Colonic mucosa (tissue), 4 donors: ENCODE measurements at regions not wholly inside any gene's neighbourhood (a gene's known extent, or its start where the extent isn't known, plus 50 kb on each side); places are given as distances from the start of the nearest gene placed in this dataset.

Experiments used
- DNase-seq: peaks from one replicate; pipeline ENCODE4 v3.0.0-alpha.2; 2020
- H3K27ac ChIP-seq: fragments of 200-600 bp; one replicate; pipeline ENCODE4 v1.8.0; 2021
- H3K27me3 ChIP-seq: fragments of 200-600 bp; one replicate; pipeline ENCODE4 v1.8.0; 2021
- H3K36me3 ChIP-seq: fragments of 200-600 bp; one replicate; pipeline ENCODE4 v1.8.0; 2021
- H3K4me1 ChIP-seq: fragments of 200-600 bp; one replicate; pipeline ENCODE4 v1.8.0; 2021; ENCODE audit warnings: mild to moderate bottlenecking
- H3K4me3 ChIP-seq: fragments of 200-600 bp; one replicate; pipeline ENCODE4 v1.8.0; 2021
- H3K9ac ChIP-seq, 2 donors: one replicate each; pipeline ENCODE4 v1.7.0; 2013; ENCODE audit warnings: control low read depth in 2 of 2, low read depth in 2 of 2, low read length in 2 of 2
- H3K9me3 ChIP-seq: fragments of 200-600 bp; one replicate; pipeline ENCODE4 v1.8.0; 2021
- intact Hi-C: fragments of 100-400 bp; cut with DNase I; formaldehyde crosslinking; loops from one replicate; pipeline ENCODE4 v1.14.1; 2022
- TF ChIP-seq, protein P1 (sequence below): fragments of 200-600 bp; IDR thresholded peaks from one replicate; pipeline ENCODE4 v1.8.0; 2022; ENCODE audit warnings: antibody characterized with exemption, mild to moderate bottlenecking
- donor health status: healthy.
- donor health status: DM: no; HTN: no; CAD: no.
- donor health status: DM: no; HTN: no; CAD: no.

DNA sequence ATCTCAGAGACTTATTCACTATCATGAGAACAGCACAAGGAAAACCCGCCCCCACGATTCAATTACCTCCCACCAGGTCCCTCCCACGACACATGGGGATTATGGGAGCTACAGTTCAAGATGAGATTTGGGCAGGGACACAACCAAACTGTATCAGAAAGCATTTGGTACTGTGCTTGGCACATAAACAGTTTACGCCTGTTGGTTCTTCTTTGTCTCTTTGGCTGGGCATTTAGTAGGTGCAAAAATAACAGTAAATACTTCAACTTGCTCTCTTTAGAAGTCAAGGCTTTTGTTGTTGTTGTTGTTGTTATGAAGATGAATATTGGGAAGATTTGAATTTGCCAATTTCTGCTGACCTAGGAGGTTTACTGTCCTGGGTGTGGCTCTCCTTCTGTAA lies 175.4 kb upstream of the IGSF21 start:
- no peaks in the 10 kb centered on the region for H3K27me3 ChIP-seq
- no peak for DNase-seq
- intact Hi-C loops = no loop called here

DNA sequence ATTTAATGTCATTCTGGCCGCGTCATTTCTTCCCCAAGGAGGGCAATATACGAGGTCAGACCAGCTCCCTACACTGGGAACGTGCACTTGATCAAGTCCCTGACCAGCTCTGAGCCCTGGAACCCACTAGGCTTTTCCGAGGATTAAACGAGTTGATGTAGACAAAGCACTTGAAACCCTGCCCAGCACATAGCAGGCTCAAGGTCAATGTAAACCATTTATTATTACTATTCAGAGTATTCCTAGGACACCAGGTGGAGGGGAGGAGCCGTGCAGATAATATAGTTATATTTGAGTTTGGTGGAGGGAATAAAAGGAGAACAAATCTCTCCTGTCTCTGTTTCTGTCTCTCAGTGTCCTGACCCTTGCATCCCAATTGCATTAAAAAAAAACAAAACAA lies 174.1 kb upstream of the IGSF21 start:
- no peaks in the 10 kb centered on the region for H3K4me1 ChIP-seq
- no peaks in the 10 kb centered on the region for H3K36me3 ChIP-seq
- H3K4me3 ChIP-seq = no peak overlapping the region
- H3K27me3 ChIP-seq = no peaks in the 10 kb centered on the region
- H3K27ac ChIP-seq = no peak overlapping the region
- DNase-seq = no peak
- intact Hi-C loops = no loop called here
- H3K9me3 ChIP-seq = no peaks in the 10 kb centered on the region
- H3K9ac ChIP-seq = no peak overlapping the region
- TF ChIP-seq, protein P1, sequence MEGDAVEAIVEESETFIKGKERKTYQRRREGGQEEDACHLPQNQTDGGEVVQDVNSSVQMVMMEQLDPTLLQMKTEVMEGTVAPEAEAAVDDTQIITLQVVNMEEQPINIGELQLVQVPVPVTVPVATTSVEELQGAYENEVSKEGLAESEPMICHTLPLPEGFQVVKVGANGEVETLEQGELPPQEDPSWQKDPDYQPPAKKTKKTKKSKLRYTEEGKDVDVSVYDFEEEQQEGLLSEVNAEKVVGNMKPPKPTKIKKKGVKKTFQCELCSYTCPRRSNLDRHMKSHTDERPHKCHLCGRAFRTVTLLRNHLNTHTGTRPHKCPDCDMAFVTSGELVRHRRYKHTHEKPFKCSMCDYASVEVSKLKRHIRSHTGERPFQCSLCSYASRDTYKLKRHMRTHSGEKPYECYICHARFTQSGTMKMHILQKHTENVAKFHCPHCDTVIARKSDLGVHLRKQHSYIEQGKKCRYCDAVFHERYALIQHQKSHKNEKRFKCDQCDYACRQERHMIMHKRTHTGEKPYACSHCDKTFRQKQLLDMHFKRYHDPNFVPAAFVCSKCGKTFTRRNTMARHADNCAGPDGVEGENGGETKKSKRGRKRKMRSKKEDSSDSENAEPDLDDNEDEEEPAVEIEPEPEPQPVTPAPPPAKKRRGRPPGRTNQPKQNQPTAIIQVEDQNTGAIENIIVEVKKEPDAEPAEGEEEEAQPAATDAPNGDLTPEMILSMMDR = no peak

More for the DNA sequence above, 175.4 kb upstream of the IGSF21 start:
- no peaks in the 10 kb centered on the region for H3K9me3 ChIP-seq
- no peaks in the 10 kb centered on the region for H3K4me1 ChIP-seq
- H3K4me3 ChIP-seq = no peak overlapping the region
- H3K36me3 ChIP-seq = no peaks in the 10 kb centered on the region
- TF ChIP-seq, protein P1 = no peak
- H3K27ac ChIP-seq = no peak overlapping the region
- H3K9ac ChIP-seq = no peak overlapping the region

DNA sequence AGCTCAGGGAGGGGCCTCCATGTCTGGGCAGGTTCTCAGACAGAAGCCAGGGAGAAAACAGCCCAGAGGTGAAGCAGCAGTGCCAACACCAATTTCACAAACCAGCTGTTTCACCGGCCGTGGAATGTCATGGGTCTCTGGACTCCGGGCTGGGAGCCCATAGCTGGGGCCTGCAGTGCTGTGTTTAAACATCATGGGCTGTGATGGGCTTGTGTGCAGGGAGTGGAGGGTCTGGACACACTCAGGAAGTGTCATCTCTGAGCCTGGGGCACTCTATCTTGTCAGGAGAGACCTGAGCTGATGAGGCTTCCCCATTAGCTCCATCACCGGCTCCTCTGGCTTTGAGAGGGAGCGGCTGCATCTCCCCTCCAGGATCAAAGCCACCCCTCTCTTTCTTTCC lies 173.6 kb upstream of the IGSF21 start:
- Histone ChIP-seq H3K27me3 (no peaks in the 10 kb centered on the region), H3K4me1 (no peaks in the 10 kb centered on the region), H3K9ac (no peak overlapping the region), H3K27ac (no peak overlapping the region), H3K36me3 (no peaks in the 10 kb centered on the region), H3K9me3 (no peaks in the 10 kb centered on the region), H3K4me3 (no peak overlapping the region)
- no peak for DNase-seq
- TF ChIP-seq, protein P1 = no peak
- intact Hi-C loops = no loop called here

DNA sequence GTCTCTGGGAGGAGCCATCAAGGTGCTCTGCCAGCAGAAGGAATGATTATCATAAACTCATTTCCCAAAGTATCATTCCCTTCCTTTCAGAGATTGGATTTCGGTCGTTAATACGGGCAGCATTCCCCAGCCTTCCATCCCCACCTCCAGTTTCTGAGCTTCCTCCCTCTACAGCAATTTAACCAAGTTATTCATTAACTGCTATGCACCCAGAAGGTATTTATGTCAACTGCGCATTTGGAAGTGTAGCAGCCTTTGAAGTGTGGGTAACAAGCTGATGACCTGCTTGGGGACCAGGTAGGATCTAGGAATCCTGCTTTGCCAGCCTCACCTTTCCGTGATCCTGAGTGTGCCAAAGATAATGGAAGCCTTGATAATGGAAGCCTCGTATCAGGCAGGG lies 172.4 kb upstream of the IGSF21 start:
- Histone ChIP-seq H3K27ac (no peak overlapping the region), H3K9me3 (no peaks in the 10 kb centered on the region), H3K36me3 (no peaks in the 10 kb centered on the region), H3K27me3 (no peaks in the 10 kb centered on the region), H3K4me1 (no peaks in the 10 kb centered on the region), H3K4me3 (no peak overlapping the region), H3K9ac (no peak overlapping the region)
- TF ChIP-seq, protein P1 = no peak
- intact Hi-C loops = no loop called here
- peak; percentile 36 for DNase-seq

DNA sequence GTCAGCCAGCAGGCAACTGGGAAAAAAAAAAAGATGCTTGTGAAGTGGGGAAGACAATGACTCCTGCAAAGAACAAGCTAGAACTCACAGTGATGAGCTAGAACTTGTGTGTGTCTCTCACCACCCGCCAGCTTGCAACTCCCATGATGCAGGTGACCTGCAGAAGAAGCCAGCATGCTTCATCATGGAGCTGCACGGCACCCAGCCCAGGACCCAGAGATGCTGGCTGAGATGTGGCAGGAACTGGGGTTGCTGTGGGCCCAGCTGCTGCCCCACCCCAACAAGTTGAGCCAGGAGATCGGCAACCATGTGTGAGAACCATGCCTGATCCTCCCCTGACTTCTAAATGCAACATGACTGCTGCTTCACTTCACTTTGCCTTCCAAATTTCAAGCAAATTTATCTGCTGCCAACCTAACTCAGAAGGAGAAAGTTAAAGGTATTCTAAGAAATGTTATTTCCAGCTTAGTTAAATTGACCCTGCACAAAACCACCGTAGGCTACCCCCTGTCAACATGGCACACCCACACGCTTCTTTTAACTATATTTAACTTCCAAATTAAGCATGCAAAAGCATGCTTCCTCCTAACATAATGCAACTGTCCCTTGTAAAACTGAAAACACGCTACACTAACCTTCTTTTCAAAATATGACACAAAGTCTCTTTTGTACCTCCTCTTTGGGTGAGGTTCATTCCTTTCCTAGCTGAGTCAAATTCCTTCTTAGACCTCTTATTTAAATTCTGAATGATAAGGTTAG lies 166.0 kb upstream of the IGSF21 start:
- Histone ChIP-seq H3K27ac (no peak overlapping the region), H3K4me1 (no peaks in the 10 kb centered on the region), H3K36me3 (no peaks in the 10 kb centered on the region), H3K9ac (no peak overlapping the region), H3K4me3 (no peak overlapping the region), H3K9me3 (no peaks in the 10 kb centered on the region), H3K27me3 (no peaks in the 10 kb centered on the region)
- intact Hi-C loops = no loop called here
- TF ChIP-seq, protein P1 = no peak
- DNase-seq = no peak
